GM19239 (cell line): ENCODE measurements at regions not wholly inside any gene's neighbourhood (a gene's known extent, or its start where the extent isn't known, plus 50 kb on each side); places are given as distances from the start of the nearest gene placed in this dataset.
A peak's percentile ranks its signal among the peaks of the same experiment; 100 is the strongest.

Experiments used
- DNase-seq: peaks from one replicate; pipeline ENCODE4 v3.0.0; 2011; ENCODE audit warnings: low spot score; ENCODE audit not compliant: insufficient read length
- FAIRE-seq: peaks from 2 replicates; lab custom pipeline; 2011; peaks lifted over from hg19 to GRCh38; lab: Jason Lieb, UNC

- FAIRE-seq (no peak), DNase-seq (no peak)
Measured at GRCh38 chr2:164439885-164440284, 181.4 kb downstream of the GRB14 start.

DNA sequence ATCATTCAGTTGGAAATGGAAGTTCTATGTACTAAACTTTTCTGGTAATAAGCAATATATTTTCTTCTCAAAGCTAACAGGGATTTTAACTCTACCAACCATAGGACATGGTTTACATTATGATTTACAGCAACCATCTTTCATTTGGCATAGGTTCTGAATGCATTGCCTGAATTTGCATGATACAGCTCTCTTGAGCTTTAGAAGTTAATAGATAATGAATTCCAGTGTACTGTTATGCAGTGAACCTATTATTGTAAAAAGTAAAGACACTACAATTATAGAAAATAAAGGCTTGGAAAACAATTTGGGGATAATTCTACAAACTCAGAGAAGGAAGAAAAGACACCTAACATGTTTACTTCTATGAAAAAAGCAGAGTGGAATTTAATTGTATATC is 182.0 kb downstream of the GRB14 start:
- FAIRE-seq: peak; percentile 44
- no peak for DNase-seq

GRCh38 chr2:164438490-164439205 is 182.6 kb downstream of the GRB14 start:
- DNase-seq: no peak
- no peak for FAIRE-seq

DNA sequence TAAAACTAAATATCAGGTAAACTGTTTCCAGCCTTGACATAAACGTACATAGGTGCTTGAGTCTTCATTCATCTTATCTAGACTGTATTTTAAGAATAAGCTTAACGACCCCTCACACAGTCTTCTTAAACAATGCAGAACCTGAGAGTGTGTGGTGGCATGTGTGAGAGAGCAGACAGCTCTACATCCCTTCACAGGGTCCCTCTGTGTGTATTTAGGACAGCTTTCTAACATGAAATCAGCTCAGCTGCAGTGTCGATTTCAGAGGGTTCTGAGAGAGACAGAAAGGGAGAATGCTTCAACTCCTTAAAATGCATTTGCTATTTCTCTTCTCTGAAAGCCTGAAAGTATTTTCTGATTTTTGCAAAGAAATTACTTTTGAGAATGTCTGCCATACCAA is 185.2 kb downstream of the GRB14 start:
- FAIRE-seq (no peak), DNase-seq (no peak)

- no peak for DNase-seq
- peak; percentile 28 for FAIRE-seq
Measured at GRCh38 chr2:164430166-164430783, 191.0 kb downstream of the GRB14 start.

DNA sequence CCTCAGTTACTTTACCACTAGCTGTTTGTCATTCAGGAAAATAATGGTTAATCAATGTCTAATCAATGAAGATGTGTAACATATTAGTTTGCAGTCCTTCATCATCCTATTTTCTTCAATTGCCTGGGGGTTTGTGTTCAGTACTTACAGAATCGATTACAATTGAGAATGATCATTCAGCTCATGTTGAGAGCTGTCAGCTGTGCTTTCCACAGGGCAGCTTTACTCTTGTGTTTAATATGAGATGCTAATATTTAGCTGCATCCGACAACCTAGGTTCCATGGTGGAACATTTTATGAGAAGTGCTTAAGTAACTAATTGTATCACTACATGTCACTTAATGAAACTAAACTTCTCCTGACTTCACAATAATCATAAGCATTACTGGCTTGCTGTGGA is 191.9 kb downstream of the GRB14 start:
- FAIRE-seq: no peak
- DNase-seq: no peak

DNA sequence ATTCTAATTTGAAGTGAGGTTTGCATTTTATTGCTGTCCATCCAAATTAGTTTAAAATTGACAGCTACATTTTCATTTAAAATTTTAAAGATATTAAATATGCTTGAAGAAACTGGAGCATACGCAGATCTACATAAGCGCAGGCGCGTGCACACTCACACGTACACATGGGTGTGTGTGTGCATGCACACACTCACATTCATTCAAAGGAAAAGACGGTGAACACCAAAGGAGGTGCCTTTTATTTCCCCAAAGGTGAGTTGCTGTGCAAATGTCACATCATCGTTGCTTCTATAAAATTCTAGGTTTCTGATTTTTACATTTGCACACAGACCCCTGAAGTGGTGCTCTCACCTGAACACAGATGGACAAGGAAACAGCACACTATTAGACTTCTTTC is 194.2 kb downstream of the GRB14 start:
- DNase-seq (no peak), FAIRE-seq (no peak)

GRCh38 chr2:164420787-164421186 is 200.5 kb downstream of the GRB14 start:
- DNase-seq (no peak), FAIRE-seq (no peak)

GRCh38 chr2:164412831-164413230 is 208.5 kb downstream of the GRB14 start:
- FAIRE-seq: no peak

GRCh38 chr2:164389411-164389810 is 231.9 kb downstream of the GRB14 start:
- FAIRE-seq (peak; percentile 8), DNase-seq (no peak)

More at GRCh38 chr2:164412831-164413230, 208.5 kb downstream of the GRB14 start:
- no peak for DNase-seq

DNA sequence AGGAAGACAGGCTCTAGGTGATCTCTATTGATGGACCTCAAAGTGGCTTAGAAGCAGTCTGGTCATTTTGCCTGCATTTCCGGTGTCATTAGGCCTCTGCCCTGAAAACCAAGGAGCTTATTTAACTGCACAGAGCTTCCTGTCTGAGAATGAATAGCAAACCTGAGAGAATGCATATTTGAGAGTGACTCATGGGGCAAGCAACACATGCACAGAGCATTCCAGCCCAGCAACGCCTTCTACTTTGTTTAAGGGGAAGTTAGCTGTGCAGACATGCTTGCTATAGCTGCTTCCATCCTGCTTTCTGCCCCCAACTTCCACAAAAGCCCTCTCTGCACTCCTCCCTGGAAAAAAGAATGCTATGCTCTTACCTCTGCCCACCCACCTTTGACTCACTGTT is 232.8 kb downstream of the GRB14 start:
- DNase-seq (no peak), FAIRE-seq (no peak)

DNA sequence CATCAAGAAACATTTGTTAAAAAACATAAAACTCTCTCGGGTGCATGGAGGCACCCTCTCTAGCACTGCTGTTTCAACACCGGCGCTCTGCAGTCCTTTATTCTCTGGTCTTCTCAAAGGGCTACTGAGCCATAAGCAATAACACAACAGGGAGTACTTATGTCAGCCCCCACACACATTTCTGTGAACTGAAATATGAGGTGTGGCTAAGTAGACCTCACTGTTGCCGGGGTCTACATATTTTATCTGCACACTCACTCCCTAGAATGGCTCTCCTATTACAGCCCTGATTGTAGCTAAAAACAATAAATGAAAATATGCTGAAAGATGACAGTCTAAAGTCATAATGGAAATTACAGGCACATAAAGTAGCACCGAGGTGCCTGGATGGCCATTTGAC is 235.1 kb downstream of the GRB14 start:
- FAIRE-seq (no peak), DNase-seq (no peak)

DNA sequence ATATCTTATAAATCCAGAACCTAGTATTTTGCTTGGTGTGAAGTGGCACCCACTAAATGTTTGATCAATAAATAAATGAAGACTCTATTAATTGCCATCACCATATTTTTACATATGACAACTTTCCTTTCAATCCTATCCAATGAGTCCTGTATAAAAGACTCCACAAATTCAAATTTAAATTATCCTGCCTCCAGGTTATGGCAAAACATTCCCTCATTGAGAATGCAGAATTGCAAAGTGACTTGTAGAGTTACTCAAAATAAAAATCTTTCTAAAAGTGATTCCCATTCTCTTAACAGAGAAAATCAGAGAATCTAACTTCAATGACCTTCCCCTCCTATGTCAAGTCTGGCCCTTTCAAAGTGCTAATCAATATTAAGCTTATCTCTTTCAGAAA is 236.8 kb downstream of the GRB14 start:
- no peak for DNase-seq
- FAIRE-seq: no peak

DNA sequence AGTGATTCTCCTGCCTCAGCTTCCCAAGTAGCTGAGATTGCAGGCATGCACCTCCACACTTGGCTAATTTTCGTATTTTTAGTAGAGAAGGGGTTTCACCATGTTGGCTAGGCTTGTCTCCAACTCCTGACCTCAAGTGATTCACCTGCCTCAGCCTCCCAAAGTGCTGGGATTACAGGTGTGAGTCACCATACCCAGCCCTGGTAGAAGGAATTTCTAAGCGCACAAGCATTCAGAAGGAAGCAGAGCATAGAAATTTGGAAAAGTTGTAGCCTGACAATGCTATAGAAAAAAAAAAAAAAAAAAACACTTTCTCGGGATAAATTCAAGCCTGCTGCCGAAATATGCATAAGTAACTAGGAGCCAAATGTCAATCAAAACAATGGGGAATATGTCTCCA is 249.4 kb downstream of the GRB14 start:
- DNase-seq (no peak), FAIRE-seq (no peak)

- no peak for FAIRE-seq
- DNase-seq: no peak
Measured at GRCh38 chr2:164369366-164369765, 251.9 kb downstream of the GRB14 start.

GRCh38 chr2:164368896-164369295 is 252.4 kb downstream of the GRB14 start:
- FAIRE-seq (no peak), DNase-seq (no peak)

DNA sequence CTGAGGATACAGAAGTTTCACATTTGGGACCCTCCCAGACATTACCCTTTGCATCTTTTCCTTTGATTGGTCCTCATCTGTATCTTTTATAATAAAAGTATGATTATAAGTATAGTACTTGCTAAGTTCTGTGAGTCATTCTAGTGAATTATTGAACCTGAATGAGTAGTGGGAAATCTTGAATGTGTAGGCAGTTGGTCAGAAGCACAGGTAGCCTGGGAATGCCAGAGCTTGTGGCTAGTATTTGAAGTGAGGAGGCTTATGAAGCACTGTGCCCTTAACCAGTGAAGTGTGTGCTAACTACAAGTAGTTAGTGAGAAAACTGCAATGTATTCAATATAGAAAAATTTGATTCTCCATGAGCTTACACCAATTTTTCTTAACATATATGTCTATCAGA is 257.6 kb downstream of the GRB14 start:
- FAIRE-seq (no peak), DNase-seq (no peak)

DNA sequence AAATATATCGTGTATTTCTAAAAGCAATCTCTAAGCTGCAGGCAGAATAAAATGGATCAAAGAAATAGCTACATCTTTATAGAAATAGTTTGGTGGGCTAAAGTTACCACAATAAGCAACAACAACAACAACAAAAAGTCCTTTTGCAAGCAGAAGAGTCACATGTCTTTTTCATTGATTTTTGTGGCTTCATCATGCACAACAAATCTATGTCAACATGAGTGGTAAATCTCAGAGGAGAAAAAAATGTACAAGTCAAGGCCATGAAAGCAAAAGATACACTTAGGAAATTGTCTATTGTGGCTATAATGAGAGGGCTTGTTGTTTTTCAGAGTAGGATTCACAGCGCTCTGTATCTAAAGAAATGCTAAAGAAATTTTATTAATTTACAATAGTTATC is 269.7 kb downstream of the GRB14 start:
- no peak for FAIRE-seq

GRCh38 chr2:164335947-164336346 is 285.3 kb downstream of the GRB14 start:
- DNase-seq: no peak
- FAIRE-seq: no peak

More for the DNA sequence above, 269.7 kb downstream of the GRB14 start:
- no peak for DNase-seq

- DNase-seq (no peak), FAIRE-seq (no peak)
Measured at GRCh38 chr2:164335128-164335527, 286.2 kb downstream of the GRB14 start.

- FAIRE-seq: no peak
- DNase-seq: no peak
Measured at GRCh38 chr2:164328310-164328709, 293.0 kb downstream of the GRB14 start.

DNA sequence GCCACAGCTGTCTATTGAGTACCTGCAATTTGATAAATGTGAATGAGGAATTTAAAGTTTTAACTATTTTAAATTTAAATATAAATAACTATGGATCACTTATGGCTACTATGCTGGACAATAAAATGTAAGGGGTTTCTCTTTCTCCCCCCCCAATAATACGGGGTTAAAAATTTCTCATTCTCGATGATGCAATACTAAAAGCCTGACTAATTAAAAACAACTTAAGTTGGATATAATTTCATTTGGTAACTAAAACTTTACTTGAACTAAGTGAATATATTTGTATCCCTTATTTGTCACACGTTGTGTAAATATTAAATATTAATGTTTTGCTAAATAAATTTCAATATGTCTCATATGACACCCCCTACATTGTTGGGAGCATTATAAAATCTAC is 297.3 kb downstream of the GRB14 start:
- no peak for DNase-seq
- no peak for FAIRE-seq
